ENCODE measurements at regions not wholly inside any gene's neighbourhood (a gene's known extent, or its start where the extent isn't known, plus 50 kb on each side); places are given as distances from the start of the nearest gene placed in this dataset.

DNA sequence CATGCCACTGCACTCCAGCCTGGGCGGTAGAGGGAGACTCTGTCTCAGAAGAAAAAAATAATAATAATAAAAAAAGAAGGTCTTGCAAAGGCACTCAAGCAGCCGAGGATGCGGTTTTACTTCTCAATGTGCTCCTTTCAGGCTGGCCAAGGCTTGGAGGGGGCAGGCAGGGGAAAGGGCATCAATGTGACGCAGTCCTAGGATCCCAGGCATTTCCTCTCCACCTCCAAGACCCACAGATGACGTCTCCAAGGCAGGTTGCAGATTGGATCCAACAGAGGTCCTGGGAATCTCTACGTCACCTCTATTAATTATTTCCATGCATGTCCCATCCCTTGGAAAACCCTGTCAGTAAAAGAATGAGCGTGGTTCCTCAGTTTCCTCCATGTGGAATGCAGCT lies 56.2 kb downstream of the FAM43A start:
- no peak for TF ChIP-seq EZH2phosphoT487 (IDR thresholded peaks at IDR 0.05; ENCODE audit: borderline replicate concordance, low read length)
- TF ChIP-seq, protein P1, sequence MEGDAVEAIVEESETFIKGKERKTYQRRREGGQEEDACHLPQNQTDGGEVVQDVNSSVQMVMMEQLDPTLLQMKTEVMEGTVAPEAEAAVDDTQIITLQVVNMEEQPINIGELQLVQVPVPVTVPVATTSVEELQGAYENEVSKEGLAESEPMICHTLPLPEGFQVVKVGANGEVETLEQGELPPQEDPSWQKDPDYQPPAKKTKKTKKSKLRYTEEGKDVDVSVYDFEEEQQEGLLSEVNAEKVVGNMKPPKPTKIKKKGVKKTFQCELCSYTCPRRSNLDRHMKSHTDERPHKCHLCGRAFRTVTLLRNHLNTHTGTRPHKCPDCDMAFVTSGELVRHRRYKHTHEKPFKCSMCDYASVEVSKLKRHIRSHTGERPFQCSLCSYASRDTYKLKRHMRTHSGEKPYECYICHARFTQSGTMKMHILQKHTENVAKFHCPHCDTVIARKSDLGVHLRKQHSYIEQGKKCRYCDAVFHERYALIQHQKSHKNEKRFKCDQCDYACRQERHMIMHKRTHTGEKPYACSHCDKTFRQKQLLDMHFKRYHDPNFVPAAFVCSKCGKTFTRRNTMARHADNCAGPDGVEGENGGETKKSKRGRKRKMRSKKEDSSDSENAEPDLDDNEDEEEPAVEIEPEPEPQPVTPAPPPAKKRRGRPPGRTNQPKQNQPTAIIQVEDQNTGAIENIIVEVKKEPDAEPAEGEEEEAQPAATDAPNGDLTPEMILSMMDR (IDR thresholded peaks at IDR 0.05; ENCODE audit: low read depth, low read length, poor library complexity, severe bottlenecking) = no peak

Data from DOHH2 (cell line).